ENCODE measurements at regions not wholly inside any gene's neighbourhood (a gene's known extent, or its start where the extent isn't known, plus 50 kb on each side); places are given as distances from the start of the nearest gene placed in this dataset.

- no peak for TF ChIP-seq CTCF (conservative IDR thresholded peaks at IDR 0.05; ENCODE audit: low read depth, low read length)
- DNase-seq (ENCODE audit: low read depth): no peak
- no peak overlapping the region for H3K4me3 ChIP-seq (ENCODE audit: low read depth, low read length)
Observed at GRCh38 chr13:61156753-61157152, 258.9 kb downstream of the PCDH20 start.

DNA sequence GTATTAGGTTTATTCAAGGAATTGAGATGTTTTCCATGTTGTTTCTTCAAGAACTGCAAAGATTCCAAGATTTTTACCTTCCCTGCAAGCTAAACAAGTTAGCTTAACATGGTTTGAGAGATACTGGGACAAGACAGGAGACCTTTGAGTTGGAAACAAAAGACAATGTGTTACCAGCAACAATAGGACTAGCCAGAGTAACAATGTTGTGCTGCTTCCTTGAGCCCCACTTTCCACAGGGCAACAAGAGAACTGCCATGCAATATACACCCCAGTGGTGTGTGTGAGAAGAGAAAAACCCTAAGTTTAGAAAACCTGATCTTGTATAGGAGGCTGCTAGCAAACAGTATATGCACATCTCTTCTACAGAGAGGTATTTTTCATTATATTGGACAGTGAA is 264.6 kb downstream of the PCDH20 start:
- TF ChIP-seq CTCF (conservative IDR thresholded peaks at IDR 0.05; ENCODE audit: low read depth, low read length): no peak
- DNase-seq (ENCODE audit: low read depth): no peak
- no peak overlapping the region for H3K4me3 ChIP-seq (ENCODE audit: low read depth, low read length)

DNA sequence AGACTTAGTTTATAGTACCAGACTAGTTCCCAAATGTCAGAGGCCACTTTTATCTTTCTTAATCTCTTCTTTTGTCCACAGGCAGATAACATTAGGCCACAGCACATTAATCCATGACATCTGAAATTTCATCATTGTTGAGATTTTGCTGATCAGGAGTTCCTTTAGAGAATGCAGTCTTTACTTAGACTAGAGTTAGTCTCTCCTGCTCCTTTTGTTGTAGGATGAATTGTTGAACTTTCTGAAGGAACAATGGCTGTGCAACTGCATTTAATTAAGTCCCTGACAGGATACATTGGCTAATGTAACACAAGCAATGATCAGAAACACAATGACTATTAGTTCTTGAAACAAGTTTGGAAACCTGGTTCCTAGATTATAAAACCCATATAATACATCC is 266.3 kb downstream of the PCDH20 start:
- TF ChIP-seq CTCF (conservative IDR thresholded peaks at IDR 0.05; ENCODE audit: low read depth, low read length): no peak

DNA sequence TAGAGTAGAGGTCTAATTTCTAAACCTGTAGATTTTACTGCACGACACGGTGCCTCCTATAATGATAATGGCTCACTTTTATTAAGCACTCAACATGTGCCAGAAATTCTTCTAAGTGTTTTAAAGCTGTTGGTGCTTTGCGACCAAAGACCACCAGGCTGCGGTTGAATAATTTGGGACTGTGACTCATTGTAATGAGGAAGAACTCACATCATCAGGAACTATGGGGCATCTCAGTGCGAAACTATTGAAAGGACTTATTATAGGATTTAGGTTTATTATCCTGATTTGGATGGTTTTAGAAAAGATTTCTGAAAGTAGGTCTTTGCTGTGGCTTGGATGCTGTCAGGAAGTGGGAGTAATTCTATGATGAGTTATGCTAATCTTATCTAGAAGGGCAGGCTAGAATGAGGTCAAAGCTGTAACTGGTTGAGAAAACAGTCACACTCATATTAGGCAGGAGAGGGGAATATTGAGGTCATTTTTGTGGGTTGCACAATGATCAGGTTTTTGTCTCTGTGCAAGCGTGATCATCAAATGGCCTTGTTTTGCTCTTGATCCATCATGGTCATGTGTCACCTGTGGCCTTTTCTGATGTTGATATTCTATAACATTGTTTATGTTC is 266.8 kb downstream of the PCDH20 start:
- no peak for DNase-seq (ENCODE audit: low read depth)
- H3K4me3 ChIP-seq (ENCODE audit: low read depth, low read length): no peak overlapping the region
- TF ChIP-seq CTCF (conservative IDR thresholded peaks at IDR 0.05; ENCODE audit: low read depth, low read length): no peak

More for the DNA sequence above, 266.3 kb downstream of the PCDH20 start:
- DNase-seq (ENCODE audit: low read depth): no peak
- H3K4me3 ChIP-seq (ENCODE audit: low read depth, low read length): no peak overlapping the region

GRCh38 chr13:61148211-61148610 is 267.4 kb downstream of the PCDH20 start:
- no peak for TF ChIP-seq CTCF (conservative IDR thresholded peaks at IDR 0.05; ENCODE audit: low read depth, low read length)
- no peak for DNase-seq (ENCODE audit: low read depth)

DNA sequence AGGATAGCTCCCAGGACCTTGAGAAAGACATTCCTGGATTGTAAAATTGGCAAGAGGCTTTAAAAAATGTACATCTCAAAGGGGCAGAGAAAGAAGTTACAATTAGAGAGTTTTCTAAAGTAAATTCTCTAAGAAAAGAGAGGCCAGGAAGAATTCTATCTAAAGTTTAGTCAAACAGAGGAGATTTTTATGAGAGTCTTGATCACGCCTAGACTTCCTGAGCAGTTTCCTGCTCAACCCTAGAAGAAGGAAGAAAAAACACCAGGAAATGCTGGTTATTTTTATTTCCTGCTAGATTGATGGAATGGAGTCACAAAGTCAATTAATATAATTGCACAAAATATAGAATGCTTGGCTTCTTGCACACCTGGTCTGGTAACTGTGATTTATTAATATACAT is 269.1 kb downstream of the PCDH20 start:
- TF ChIP-seq CTCF (conservative IDR thresholded peaks at IDR 0.05; ENCODE audit: low read depth, low read length): no peak
- DNase-seq (ENCODE audit: low read depth): no peak
- H3K4me3 ChIP-seq (ENCODE audit: low read depth, low read length): no peak overlapping the region

More at GRCh38 chr13:61148211-61148610, 267.4 kb downstream of the PCDH20 start:
- no peak overlapping the region for H3K4me3 ChIP-seq (ENCODE audit: low read depth, low read length)

DNA sequence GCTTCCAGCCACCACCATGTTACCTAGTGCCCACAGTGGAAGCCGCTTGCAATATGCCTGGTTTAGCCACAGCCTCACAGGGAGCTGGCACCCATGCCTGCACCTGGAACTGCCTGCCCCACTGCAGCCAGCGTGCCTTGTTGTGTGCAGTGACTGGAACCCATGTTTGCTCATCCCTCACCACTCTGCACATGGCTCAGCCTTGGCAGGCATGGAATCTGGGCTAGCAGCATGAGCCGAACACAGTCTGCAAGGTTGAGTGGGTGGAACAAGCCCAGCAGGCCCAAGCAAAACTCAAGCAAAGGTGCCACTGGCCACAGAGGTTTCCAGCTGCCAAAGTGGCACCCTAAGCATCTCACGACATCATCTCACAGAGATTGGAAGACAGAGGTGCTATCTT is 269.5 kb downstream of the PCDH20 start:
- H3K4me3 ChIP-seq (ENCODE audit: low read depth, low read length): no peak overlapping the region
- DNase-seq (ENCODE audit: low read depth): no peak
- TF ChIP-seq CTCF (conservative IDR thresholded peaks at IDR 0.05; ENCODE audit: low read depth, low read length): no peak
